HG03066 (cell line): ENCODE measurements at regions not wholly inside any gene's neighbourhood (a gene's known extent, or its start where the extent isn't known, plus 50 kb on each side); places are given as distances from the start of the nearest gene placed in this dataset.
"Not testable (repeated sequence)": the region's sequence is repeated elsewhere in the genome, so short reads cannot be mapped to it uniquely, and the experiment has no call there.

Source experiments
- ATAC-seq: cut with Tn5 transposase; IDR thresholded peaks from one replicate; pipeline ENCODE4 v1.9.1; 2021; ENCODE audit warnings: low read depth; ENCODE audit not compliant: unreplicated experiment

GRCh38 chr7:90025771-90026170 lies 128.5 kb upstream of the STEAP1 start:
- ATAC-seq = no peak

GRCh38 chr7:90033850-90034249 lies 120.4 kb upstream of the STEAP1 start:
- ATAC-seq = no peak

DNA sequence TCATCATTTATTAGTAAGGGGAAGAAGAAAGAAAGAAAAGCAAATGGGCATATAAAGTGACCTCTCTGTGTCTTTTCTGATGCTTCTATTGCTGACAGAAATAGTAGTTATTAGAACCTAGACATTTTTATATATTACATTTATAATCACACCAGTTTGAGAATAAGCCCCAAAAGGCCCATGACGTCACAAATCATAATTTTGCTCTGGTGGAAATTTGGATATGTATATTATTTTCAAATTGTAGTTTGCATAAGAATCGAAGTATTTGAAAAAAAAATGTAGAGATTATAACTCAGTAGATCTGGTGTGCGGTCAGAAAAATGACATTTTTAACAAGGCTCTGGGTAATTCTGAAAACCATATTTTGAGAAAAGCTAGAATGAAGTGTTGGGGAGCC lies 101.2 kb upstream of the STEAP1 start:
- ATAC-seq = no peak

DNA sequence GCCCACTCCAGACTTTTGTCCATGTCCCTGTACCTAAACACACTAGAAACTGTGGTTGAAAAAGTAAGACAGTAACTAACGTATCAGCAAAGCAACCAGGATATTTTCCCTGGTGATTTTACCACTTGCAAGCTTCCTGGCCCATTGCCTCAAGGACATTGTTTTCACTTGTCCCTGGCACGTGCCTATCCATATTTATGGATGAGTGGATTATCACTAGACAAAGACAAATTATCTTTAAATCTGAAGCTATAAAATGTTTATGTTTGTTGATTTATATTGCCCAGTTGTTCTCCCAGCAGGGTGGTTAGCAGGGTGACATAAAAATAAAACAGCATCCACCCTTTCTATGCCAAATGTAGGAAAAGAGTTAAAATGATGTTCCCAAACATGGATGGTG lies 93.2 kb upstream of the STEAP1 start:
- no peak for ATAC-seq

DNA sequence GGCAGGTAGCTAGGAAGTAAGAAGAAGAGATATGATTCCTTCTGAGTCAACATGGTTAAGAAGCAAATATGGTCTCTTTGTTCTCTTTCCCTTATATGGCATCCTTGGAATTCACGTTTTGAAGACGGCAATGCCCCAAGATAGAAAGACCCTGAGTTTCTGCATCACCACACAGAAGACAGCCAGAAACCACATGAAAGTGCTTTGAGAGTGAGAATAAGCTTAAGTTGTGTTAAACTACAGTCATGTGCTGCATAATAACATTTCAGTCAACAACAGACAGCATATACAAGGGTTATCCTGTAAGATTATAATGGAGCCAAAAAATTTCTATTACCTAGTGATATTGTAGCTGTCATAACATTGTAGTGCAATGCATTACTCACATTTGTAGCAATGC lies 89.9 kb upstream of the STEAP1 start:
- ATAC-seq = no peak

DNA sequence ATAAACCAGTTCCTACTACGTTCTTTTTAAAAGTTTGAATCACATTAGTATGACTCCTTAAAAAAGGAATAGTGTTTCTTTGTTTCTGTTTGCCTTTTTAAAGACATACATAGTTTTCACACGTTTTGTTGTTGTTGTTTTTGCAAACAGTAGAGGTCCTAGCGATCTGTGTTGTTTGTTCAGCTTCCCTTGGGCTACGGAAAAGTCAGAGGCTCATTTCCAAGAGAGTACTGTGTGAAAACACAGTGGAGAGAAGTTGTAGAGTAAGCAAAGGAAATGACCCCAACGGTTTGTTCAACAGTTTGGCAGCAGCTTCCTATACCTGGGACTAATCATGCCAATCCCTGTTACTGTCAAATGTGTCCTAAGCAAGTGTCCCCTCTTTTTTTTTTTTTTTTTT lies 87.1 kb upstream of the STEAP1 start:
- ATAC-seq = no peak

GRCh38 chr7:90070238-90070637 lies 84.0 kb upstream of the STEAP1 start:
- not testable (repeated sequence) for ATAC-seq

DNA sequence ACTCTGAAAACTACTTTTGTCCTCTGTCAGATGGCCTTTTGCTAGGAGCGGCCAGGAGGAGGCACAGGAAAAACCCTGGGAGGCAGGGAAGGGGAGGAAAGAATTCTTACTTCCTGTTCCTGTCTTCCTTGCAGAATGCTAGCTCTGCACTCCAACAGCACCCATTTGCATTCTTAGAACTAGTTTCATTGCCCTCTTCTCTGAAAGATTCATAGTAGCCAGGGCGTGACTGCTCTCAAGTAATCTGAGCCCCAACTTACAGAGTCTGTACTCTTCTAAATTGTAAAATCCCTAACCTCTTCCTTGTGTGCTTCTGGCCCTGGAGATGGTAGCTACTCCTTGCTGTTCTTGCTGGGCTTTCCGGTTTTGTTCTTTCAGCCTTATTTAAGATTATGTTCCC lies 75.3 kb upstream of the STEAP1 start:
- no peak for ATAC-seq

DNA sequence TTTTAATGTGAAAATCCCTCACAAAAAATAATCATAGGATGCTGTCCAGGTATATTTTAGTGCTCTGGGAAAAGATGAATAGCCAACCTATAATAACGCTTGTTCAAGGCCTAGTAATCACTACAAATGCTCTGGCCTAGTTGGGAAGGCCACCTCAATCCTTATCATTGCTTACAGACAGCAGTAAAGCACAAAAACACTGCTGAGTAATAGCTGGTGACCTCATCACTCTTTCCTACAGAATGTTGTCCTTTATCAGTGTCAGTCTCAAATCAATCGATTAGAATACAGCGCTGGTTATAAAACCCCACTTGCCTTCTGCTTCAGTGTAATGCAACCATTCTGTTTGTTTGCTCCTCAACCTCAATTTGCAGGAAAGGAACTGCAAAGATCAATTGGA lies 72.6 kb upstream of the STEAP1 start:
- ATAC-seq = no peak

DNA sequence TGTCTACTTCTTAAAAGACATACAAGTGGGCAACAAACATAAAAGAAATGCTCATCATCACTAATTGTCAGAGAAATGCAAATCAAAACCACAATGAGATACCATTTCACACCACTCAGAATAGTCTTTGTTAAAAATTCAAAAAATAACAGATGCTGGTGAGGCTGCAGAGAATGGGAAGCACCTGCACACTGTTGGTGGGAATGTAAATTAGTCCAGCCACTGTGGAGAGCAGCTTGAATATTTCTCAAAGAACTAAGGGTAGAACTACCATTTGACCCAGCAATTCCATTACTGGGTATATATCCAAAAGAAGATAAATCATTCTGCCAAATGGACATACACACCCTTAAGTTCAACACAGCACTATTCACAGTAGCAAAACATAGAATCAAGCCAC lies 61.8 kb upstream of the STEAP1 start:
- ATAC-seq = no peak

DNA sequence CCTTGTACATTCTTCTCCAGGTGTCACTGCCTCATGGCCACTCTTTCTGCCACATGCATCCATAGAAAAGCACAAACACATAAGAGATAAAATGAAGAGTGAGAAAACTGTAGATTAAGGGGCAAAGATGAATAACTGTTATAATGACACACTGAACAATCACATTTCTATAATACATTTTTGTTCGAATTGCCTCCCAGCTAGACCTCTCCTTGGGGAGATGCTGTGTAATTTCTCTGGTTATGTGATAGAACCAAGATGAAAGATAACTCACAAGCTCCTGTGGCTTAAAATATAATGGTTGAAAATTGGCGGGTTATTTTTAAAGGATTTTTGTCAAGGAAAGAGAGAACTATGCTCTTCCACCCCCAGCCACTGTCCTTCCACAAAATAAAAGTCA lies 60.2 kb upstream of the STEAP1 start:
- ATAC-seq = no peak
